Fibroblast of mammary gland (primary cell): ENCODE measurements at regions not wholly inside any gene's neighbourhood (a gene's known extent, or its start where the extent isn't known, plus 50 kb on each side); places are given as distances from the start of the nearest gene placed in this dataset.

Source experiments
- DNase-seq: peaks from one replicate; pipeline ENCODE4 v3.0.0-alpha.2; 2010; ENCODE audit warnings: low read depth
- H3K4me3 ChIP-seq: 2 replicates; pipeline ENCODE4 v1.5.1; 2011; ENCODE audit warnings: low read depth, mild to moderate bottlenecking, low read length, moderate library complexity; ENCODE audit not compliant: control insufficient read depth
- TF ChIP-seq, protein P1 (sequence below): conservative IDR thresholded peaks from 2 replicates; pipeline ENCODE4 v1.5.1; 2011; ENCODE audit warnings: low read depth, low read length, inconsistent platforms; ENCODE audit not compliant: control insufficient read depth, insufficient read depth

DNA sequence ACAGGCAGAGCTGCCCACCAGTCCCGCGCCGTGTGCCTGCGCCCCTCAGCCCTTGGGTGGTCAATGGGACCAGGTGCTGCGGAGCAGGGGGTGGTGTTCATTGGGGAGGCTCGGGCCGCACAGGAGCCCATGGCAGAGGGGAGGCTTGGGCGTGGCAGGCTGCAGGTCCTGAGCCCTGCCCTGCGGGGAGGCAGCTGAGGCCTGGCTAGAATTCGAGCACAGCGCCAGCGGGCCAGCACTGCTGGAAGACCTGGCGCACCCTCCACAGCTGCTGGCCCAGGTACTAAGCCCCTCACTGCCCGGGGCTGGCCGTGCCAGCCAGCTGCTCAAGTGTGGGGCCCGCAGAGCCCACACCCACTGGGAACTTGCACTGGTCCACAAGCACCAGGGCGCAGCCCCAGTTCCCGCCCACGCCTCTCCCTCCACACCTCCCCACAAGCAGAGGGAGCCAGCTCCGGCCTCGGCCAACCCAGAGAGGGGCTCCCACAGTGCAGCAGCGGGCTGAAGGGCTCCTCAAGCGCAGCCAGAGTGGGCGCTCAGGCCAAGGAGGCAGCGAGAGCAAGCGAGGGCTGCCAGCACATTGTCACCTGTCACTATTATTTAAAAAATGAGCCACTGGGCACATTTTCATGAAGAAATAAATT is 645.8 kb downstream of the CENPC start:
- TF ChIP-seq, protein P1, sequence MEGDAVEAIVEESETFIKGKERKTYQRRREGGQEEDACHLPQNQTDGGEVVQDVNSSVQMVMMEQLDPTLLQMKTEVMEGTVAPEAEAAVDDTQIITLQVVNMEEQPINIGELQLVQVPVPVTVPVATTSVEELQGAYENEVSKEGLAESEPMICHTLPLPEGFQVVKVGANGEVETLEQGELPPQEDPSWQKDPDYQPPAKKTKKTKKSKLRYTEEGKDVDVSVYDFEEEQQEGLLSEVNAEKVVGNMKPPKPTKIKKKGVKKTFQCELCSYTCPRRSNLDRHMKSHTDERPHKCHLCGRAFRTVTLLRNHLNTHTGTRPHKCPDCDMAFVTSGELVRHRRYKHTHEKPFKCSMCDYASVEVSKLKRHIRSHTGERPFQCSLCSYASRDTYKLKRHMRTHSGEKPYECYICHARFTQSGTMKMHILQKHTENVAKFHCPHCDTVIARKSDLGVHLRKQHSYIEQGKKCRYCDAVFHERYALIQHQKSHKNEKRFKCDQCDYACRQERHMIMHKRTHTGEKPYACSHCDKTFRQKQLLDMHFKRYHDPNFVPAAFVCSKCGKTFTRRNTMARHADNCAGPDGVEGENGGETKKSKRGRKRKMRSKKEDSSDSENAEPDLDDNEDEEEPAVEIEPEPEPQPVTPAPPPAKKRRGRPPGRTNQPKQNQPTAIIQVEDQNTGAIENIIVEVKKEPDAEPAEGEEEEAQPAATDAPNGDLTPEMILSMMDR = no peak
- no peak overlapping the region for H3K4me3 ChIP-seq
- DNase-seq = no peak

DNA sequence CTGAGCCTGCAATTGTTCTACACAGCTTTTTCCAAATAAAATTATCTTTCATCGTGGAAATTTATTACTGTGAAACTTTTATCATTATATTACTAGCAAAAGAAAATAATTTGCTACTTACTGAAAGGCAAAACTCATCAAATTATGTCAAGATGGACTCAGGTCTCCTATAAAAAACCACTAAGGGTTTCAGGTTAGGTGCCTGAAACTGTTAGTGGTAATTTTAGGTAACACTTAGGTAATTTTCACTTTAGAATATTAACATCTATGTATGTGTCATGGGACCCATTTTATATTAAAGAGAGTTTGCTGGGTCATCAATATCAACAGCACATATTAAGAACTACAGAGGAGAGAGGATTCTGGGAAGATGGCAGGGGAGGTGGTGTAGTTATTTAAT is 651.5 kb downstream of the CENPC start:
- no peak overlapping the region for H3K4me3 ChIP-seq
- DNase-seq = no peak
- TF ChIP-seq, protein P1 = no peak

DNA sequence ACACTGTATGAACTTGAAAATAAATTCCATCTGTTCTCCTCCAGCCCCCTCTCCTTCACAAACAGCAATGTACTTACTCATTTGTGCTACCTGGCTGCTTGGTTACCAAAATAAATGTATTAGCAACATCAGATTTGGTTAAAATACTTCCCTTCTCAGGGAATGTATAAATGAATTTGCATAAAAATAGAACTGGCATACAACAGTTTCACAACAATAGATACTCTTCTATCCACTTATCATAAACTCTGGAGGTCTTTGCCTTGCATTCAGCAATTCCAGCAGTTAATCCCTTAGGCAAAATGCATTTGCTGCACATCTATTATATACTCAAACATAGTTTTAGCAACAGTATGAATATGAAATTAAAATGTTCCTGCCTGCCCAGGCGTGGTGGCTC is 658.2 kb downstream of the CENPC start:
- DNase-seq = no peak
- TF ChIP-seq, protein P1 = no peak
- no peak overlapping the region for H3K4me3 ChIP-seq

DNA sequence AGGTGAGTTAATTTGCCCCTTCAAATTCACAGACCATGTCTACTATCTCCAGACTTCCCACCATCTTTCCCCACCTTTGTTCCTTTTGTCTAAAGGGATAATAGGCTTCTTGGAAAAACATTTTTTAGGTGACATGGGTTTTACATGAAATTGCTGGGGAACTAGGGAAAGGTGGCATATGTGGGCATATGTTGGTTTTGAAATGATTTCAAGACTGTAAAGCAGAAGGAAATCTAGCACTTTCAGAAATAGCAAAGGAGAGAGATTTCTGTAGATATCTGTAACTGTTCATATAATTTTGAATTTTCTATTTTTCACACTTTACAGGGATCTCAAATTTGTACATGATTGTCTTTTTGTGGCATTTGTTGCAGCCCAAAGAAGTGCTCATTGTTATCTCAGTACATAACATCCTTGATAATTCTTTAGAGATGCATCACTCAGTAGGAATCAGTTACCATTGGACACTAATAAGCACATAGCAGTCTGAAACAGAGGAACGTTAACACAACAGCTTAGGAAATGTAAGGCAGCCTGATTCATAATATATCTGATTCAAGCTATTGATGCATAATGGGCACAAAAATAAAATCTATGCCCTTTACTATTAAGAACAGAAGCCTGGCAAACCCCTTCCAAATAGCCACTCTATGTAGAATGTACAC is 659.7 kb downstream of the CENPC start:
- TF ChIP-seq, protein P1 = no peak
- DNase-seq = no peak
- no peak overlapping the region for H3K4me3 ChIP-seq

DNA sequence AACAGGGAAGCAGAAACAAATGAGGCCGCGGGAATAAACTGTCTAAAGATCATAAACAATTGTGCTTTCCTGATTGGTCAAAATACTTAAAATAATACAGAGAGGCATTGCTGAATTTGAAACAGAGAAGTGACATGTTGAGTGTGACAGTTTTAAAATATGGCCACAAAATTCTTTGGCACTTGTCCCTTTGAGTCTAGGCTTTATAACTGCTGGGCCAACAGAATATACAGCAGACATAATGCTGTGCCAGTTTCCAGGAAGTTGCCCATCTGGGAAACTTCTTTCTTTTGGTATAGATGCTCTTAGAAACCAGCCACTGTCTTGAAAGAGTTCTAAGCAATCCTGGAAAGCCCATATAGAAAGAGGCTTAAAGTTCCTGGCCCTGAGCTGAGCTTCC is 668.4 kb downstream of the CENPC start:
- H3K4me3 ChIP-seq = no peak overlapping the region
- TF ChIP-seq, protein P1 = no peak
- DNase-seq = no peak

DNA sequence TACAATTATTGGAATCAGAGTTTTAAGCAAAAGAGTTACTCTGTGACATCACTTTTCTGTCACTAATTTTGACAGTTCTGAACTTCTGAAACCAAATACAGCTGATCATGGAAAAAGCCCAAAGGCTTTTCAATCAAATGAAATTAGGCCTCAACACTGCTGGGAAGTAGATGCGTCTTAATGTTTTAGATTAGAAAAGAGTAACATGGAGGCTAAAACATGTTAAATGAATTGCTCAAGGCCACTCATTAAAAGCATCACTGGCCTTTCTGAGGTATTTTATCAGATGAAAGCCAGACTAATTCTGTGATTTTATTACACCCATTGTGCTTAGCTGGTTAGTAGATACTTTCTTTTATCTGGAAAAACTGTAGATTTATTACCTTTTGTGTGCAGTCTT is 672.6 kb downstream of the CENPC start:
- TF ChIP-seq, protein P1 = no peak
- no peak for DNase-seq
- no peak overlapping the region for H3K4me3 ChIP-seq
